NCI-H1417 (cell line): ENCODE measurements at regions not wholly inside any gene's neighbourhood (a gene's known extent, or its start where the extent isn't known, plus 50 kb on each side); places are given as distances from the start of the nearest gene placed in this dataset.
"Not testable (repeated sequence)": the region's sequence is repeated elsewhere in the genome, so short reads cannot be mapped to it uniquely, and the experiment has no call there.

ENCODE experiments used
- DNase-seq, 3 experiments: peaks; one replicate each; lab custom pipeline; 2025; lab: John Stamatoyannopoulos, UW

- DNase-seq: no peak
Measured at GRCh38 chr3:151675858-151676615, 57.7 kb upstream of the AADACL2 start.

- no peak for DNase-seq
Measured at GRCh38 chr3:151673974-151674373, 59.8 kb upstream of the AADACL2 start.

- not testable (repeated sequence) for DNase-seq
Measured at GRCh38 chr3:151667762-151668161, 66.0 kb upstream of the AADACL2 start.

DNA sequence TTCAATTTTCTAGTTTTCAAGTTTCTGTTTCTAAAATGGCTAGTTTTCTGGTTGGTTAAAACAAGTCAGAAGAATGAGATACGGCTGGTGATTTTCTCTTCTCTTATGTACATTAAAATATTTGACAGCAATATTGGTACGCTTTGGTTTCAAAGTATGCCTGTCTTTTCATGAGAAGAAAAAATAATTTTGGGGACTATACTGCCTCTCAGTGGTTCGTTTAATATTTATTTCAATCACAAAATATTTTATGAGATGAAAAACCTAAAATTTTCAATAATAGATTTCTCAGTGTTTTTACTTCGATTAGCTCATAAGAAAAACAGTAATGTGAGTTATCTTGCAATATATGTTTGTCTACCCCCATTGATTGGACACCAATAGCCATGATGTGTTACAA is 72.8 kb upstream of the AADACL2 start:
- DNase-seq: no peak

- DNase-seq: no peak
Measured at GRCh38 chr3:151644986-151645385, 88.7 kb upstream of the AADACL2 start.

GRCh38 chr3:151644020-151644620 is 89.6 kb upstream of the AADACL2 start:
- no peak for DNase-seq

- no peak for DNase-seq
Measured at GRCh38 chr3:151639418-151639740, 94.3 kb upstream of the AADACL2 start.

GRCh38 chr3:151638555-151639417 is 94.9 kb upstream of the AADACL2 start:
- DNase-seq: peak in 2 of 3 experiments; percentile 61 to 91

- DNase-seq: peak in 1 of 3 experiments; percentile 29
Measured at GRCh38 chr3:151635905-151636304, 97.8 kb upstream of the AADACL2 start.

- no peak for DNase-seq
Measured at GRCh38 chr3:151631946-151632345, 101.8 kb upstream of the AADACL2 start.

- DNase-seq: peak in 1 of 3 experiments; percentile 15
Measured at GRCh38 chr3:151630938-151631441, 102.7 kb upstream of the AADACL2 start.

DNA sequence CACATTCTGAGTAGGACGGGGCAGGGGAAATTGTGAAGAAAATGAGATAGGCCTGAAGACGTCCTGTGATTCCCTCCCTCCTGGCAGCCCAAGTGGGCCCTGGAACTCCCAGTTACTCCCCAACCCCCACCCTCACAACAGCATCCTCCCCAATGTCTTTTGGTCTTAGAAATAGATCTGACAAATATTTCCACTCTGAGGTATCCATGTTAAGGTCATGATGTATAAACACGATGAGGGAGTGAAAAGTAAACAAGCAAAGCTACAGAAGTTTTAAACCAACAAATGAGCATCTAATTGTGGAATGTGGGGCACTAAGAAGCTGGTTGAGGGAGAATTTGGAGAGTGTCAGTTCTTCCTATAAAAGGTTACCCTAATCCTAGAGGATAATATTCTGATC is 103.7 kb upstream of the AADACL2 start:
- DNase-seq: no peak

GRCh38 chr3:151625586-151625985 is 108.1 kb upstream of the AADACL2 start:
- DNase-seq: no peak

GRCh38 chr3:151625086-151625485 is 108.6 kb upstream of the AADACL2 start:
- no peak for DNase-seq

DNA sequence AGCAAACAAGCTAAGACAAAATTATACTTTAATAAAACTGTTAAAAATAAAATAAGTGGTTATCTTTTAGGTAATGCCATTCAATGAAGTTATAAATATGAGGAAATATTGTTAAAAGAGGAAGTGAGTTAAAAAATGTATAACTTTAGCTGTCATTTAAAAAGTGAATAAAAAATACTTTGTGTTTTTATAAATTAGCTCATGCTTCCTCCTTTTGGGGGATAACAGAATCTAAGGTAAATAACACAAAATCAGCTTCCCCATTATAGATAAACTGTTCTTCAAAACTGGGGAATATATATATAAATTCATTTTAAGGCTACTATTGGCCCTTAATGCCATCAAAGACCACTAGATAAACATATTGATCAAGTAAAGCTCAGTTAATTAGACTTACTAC is 113.7 kb upstream of the AADACL2 start:
- no peak for DNase-seq

DNA sequence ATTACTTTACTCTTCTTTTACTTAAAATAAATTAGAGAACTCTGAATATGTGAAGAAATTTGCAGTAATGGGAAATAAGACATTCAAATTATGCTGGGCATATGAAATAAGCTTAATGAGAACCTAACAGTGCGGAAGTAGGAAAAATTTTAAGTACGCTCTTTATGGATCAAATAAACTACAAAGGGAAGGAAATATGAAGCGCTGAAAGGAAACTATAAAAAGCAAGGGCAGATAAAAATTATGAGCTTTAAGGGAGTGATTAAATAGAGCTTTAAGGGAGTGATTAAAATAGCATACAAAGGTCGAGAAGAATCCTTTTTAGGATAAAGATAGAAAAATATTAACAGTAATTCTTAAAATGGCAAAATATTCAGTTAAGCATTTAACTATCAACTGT is 118.3 kb upstream of the AADACL2 start:
- no peak for DNase-seq

- no peak for DNase-seq
Measured at GRCh38 chr3:151612115-151612514, 121.6 kb upstream of the AADACL2 start.

DNA sequence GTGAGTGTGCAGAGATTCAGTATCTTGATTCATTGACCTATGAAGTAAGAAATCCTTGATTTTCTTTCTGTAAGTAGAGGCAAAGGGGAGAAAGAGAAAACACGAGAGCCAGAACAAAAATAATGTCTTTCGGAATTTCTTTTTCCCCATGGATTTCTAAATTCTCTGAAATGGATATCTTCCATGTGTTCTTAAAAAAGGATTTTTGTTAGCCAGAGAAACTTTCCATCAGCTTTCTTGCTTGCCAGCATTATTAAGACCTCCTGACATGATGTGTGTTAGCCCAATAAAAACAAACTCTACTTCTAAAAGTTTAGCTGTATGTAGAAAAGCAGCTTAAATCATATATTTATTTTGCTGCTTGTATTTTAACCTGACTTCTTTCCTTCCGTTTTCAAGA is 122.3 kb upstream of the AADACL2 start:
- no peak for DNase-seq

- DNase-seq: no peak
Measured at GRCh38 chr3:151609491-151609890, 124.2 kb upstream of the AADACL2 start.

- DNase-seq: no peak
Measured at GRCh38 chr3:151604891-151605290, 128.8 kb upstream of the AADACL2 start.

GRCh38 chr3:151600783-151601182 is 132.9 kb upstream of the AADACL2 start:
- DNase-seq: no peak

GRCh38 chr3:151599103-151599672 is 134.5 kb upstream of the AADACL2 start:
- peak in 1 of 3 experiments; percentile 6 for DNase-seq
